ENCODE measurements at regions not wholly inside any gene's neighbourhood (a gene's known extent, or its start where the extent isn't known, plus 50 kb on each side); places are given as distances from the start of the nearest gene placed in this dataset.
"Not testable (repeated sequence)": the region's sequence is repeated elsewhere in the genome, so short reads cannot be mapped to it uniquely, and the experiment has no call there.

GRCh38 chr7:26424319-26424718 lies 132.7 kb downstream of the SNX10 start:
- not testable (repeated sequence) for H3K27me3 ChIP-seq (ENCODE audit: insufficient read depth, low read length); DNase-seq (ENCODE audit: insufficient read length, low spot score, missing footprints); H3K4me3 ChIP-seq (ENCODE audit: insufficient read depth, low read length); H2AFZ ChIP-seq (ENCODE audit: low read length); H3K9me3 ChIP-seq (ENCODE audit: low read depth, low read length); H3K36me3 ChIP-seq (ENCODE audit: insufficient read depth, low read length); H3K4me2 ChIP-seq (ENCODE audit: insufficient read depth, low read length); H3K79me2 ChIP-seq (ENCODE audit: insufficient read depth, low read length); H3K4me1 ChIP-seq (ENCODE audit: insufficient read depth, low read length); H3K27ac ChIP-seq (ENCODE audit: low read depth, low read length); H4K20me1 ChIP-seq (ENCODE audit: insufficient read depth, low read length)

GRCh38 chr7:26425655-26426054 lies 134.0 kb downstream of the SNX10 start:
- H3K9me3 ChIP-seq (ENCODE audit: low read depth, low read length), result no peaks in the 10 kb centered on the region
- no peaks in the 10 kb centered on the region for H3K36me3 ChIP-seq (ENCODE audit: insufficient read depth, low read length)
- no peak overlapping the region for H3K27ac ChIP-seq (ENCODE audit: low read depth, low read length)
- no peaks in the 10 kb centered on the region for H3K79me2 ChIP-seq (ENCODE audit: insufficient read depth, low read length)
- H3K4me2 ChIP-seq (ENCODE audit: insufficient read depth, low read length), result no peak overlapping the region
- no peak for TF ChIP-seq CTCF (IDR thresholded peaks at IDR 0.05; ENCODE audit: extremely low read depth, low read depth, low read length)
- no peak for DNase-seq (ENCODE audit: insufficient read length, low spot score, missing footprints)
- no peaks in the 10 kb centered on the region for H3K27me3 ChIP-seq (ENCODE audit: insufficient read depth, low read length)
- H2AFZ ChIP-seq (ENCODE audit: low read length), result no peak overlapping the region
- no peaks in the 10 kb centered on the region for H4K20me1 ChIP-seq (ENCODE audit: insufficient read depth, low read length)
- no peaks in the 10 kb centered on the region for H3K4me1 ChIP-seq (ENCODE audit: insufficient read depth, low read length)
- no peak overlapping the region for H3K4me3 ChIP-seq (ENCODE audit: insufficient read depth, low read length)

GRCh38 chr7:26426096-26426495 lies 134.4 kb downstream of the SNX10 start:
- no peaks in the 10 kb centered on the region for H4K20me1 ChIP-seq (ENCODE audit: insufficient read depth, low read length)
- H3K79me2 ChIP-seq (ENCODE audit: insufficient read depth, low read length), result no peaks in the 10 kb centered on the region
- DNase-seq (ENCODE audit: insufficient read length, low spot score, missing footprints), result no peak
- H2AFZ ChIP-seq (ENCODE audit: low read length), result no peak overlapping the region
- H3K4me2 ChIP-seq (ENCODE audit: insufficient read depth, low read length), result no peak overlapping the region
- no peaks in the 10 kb centered on the region for H3K36me3 ChIP-seq (ENCODE audit: insufficient read depth, low read length)
- H3K27ac ChIP-seq (ENCODE audit: low read depth, low read length), result no peak overlapping the region
- TF ChIP-seq CTCF (IDR thresholded peaks at IDR 0.05; ENCODE audit: extremely low read depth, low read depth, low read length), result no peak
- H3K4me1 ChIP-seq (ENCODE audit: insufficient read depth, low read length), result no peaks in the 10 kb centered on the region
- H3K27me3 ChIP-seq (ENCODE audit: insufficient read depth, low read length), result no peaks in the 10 kb centered on the region
- no peaks in the 10 kb centered on the region for H3K9me3 ChIP-seq (ENCODE audit: low read depth, low read length)
- no peak overlapping the region for H3K4me3 ChIP-seq (ENCODE audit: insufficient read depth, low read length)

DNA sequence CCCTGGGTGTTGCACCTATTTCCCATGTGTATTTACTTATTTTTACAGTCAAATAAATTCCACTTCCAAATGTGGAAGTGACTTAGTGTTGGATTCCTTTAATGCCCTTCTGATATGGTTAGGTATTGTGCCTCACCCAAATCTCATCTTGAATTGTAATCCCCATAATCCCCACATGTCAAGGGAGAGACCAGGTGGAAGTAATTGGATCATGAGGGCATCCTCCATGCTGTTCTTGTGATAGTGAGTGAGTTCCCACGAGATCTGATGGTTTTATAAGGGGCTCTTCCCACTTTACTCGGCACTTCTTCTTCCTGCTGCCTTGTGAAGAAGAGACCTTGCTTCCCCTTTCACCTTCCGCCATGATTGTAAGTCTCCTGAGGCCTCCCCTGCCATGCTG lies 136.9 kb downstream of the SNX10 start:
- Histone ChIP-seq H3K27ac (ENCODE audit: low read depth, low read length) (no peak overlapping the region), H3K79me2 (ENCODE audit: insufficient read depth, low read length) (no peaks in the 10 kb centered on the region), H3K9me3 (ENCODE audit: low read depth, low read length) (no peaks in the 10 kb centered on the region), H3K4me3 (ENCODE audit: insufficient read depth, low read length) (no peak overlapping the region), H2AFZ (ENCODE audit: low read length) (no peak overlapping the region), H3K36me3 (ENCODE audit: insufficient read depth, low read length) (no peaks in the 10 kb centered on the region), H3K4me2 (ENCODE audit: insufficient read depth, low read length) (no peak overlapping the region), H3K27me3 (ENCODE audit: insufficient read depth, low read length) (no peaks in the 10 kb centered on the region), H3K4me1 (ENCODE audit: insufficient read depth, low read length) (no peaks in the 10 kb centered on the region), H4K20me1 (ENCODE audit: insufficient read depth, low read length) (no peaks in the 10 kb centered on the region)
- no peak for TF ChIP-seq CTCF (IDR thresholded peaks at IDR 0.05; ENCODE audit: extremely low read depth, low read depth, low read length)
- DNase-seq (ENCODE audit: insufficient read length, low spot score, missing footprints), result no peak

GRCh38 chr7:26429168-26429567 lies 137.5 kb downstream of the SNX10 start:
- no peak overlapping the region for H3K27ac ChIP-seq (ENCODE audit: low read depth, low read length)
- no peaks in the 10 kb centered on the region for H3K4me1 ChIP-seq (ENCODE audit: insufficient read depth, low read length)
- H2AFZ ChIP-seq (ENCODE audit: low read length), result no peak overlapping the region
- no peaks in the 10 kb centered on the region for H4K20me1 ChIP-seq (ENCODE audit: insufficient read depth, low read length)
- no peaks in the 10 kb centered on the region for H3K27me3 ChIP-seq (ENCODE audit: insufficient read depth, low read length)
- H3K36me3 ChIP-seq (ENCODE audit: insufficient read depth, low read length), result no peaks in the 10 kb centered on the region
- H3K79me2 ChIP-seq (ENCODE audit: insufficient read depth, low read length), result no peaks in the 10 kb centered on the region
- H3K4me3 ChIP-seq (ENCODE audit: insufficient read depth, low read length), result no peak overlapping the region
- no peaks in the 10 kb centered on the region for H3K9me3 ChIP-seq (ENCODE audit: low read depth, low read length)
- DNase-seq (ENCODE audit: insufficient read length, low spot score, missing footprints), result no peak
- no peak overlapping the region for H3K4me2 ChIP-seq (ENCODE audit: insufficient read depth, low read length)
- no peak for TF ChIP-seq CTCF (IDR thresholded peaks at IDR 0.05; ENCODE audit: extremely low read depth, low read depth, low read length)
